T47D (cell line): ENCODE measurements at regions not wholly inside any gene's neighbourhood (a gene's known extent, or its start where the extent isn't known, plus 50 kb on each side); places are given as distances from the start of the nearest gene placed in this dataset.

Experiments used
- DNase-seq, 2 experiments: peaks; one replicate each; pipeline versions ENCODE4 v3.0.0 to v3.0.0-alpha.2; 2011 to 2012; ENCODE audit warnings: low read depth in 1 of 2, low spot score in 1 of 2
- JUND ChIP-seq: IDR thresholded peaks from 2 replicates; pipeline ENCODE4 v1.6.1; 2012; ENCODE audit warnings: low read depth
- in situ Hi-C: cut with HindIII; loops from 2 replicates; pipeline ENCODE4 v1.10.0; 2016; ENCODE audit warnings: low sequenced_read_pairs, low pct_unique_long_range_greater_than_20kb

- DNase-seq: no peak
- in situ Hi-C loops: no loop called here
- TF ChIP-seq JUND: no peak
These were observed 952.9 kb upstream of the EPHA7 start for GRCh38 chr6:94372229-94372628.

GRCh38 chr6:94367316-94367715 is 948.0 kb upstream of the EPHA7 start:
- in situ Hi-C loops: no loop called here
- no peak for DNase-seq
- TF ChIP-seq JUND: no peak

GRCh38 chr6:94362061-94362864 is 942.9 kb upstream of the EPHA7 start:
- in situ Hi-C loops: no loop called here
- DNase-seq: no peak
- TF ChIP-seq JUND: no peak

GRCh38 chr6:94361304-94362060 is 942.1 kb upstream of the EPHA7 start:
- no peak for TF ChIP-seq JUND
- in situ Hi-C loops: no loop called here
- no peak for DNase-seq

- no peak for DNase-seq
- no peak for TF ChIP-seq JUND
- in situ Hi-C loops: no loop called here
These were observed 938.1 kb upstream of the EPHA7 start for GRCh38 chr6:94357381-94357980.

GRCh38 chr6:94350833-94351232 is 931.5 kb upstream of the EPHA7 start:
- TF ChIP-seq JUND: no peak
- no peak for DNase-seq

GRCh38 chr6:94349227-94349626 is 929.9 kb upstream of the EPHA7 start:
- in situ Hi-C loops: no loop called here
- no peak for DNase-seq
- TF ChIP-seq JUND: no peak

More at GRCh38 chr6:94350833-94351232, 931.5 kb upstream of the EPHA7 start:
- in situ Hi-C loops: no loop called here

- no peak for DNase-seq
- in situ Hi-C loops: no loop called here
- no peak for TF ChIP-seq JUND
These were observed 925.5 kb upstream of the EPHA7 start for GRCh38 chr6:94344866-94345265.

GRCh38 chr6:94341173-94341572 is 921.8 kb upstream of the EPHA7 start:
- no peak for DNase-seq
- in situ Hi-C loops: no loop called here
- no peak for TF ChIP-seq JUND

- DNase-seq: peak in 1 of 2 experiments; percentile 54
- in situ Hi-C loops: no loop called here
- no peak for TF ChIP-seq JUND
These were observed 904.5 kb upstream of the EPHA7 start for GRCh38 chr6:94323853-94324252.

GRCh38 chr6:94300424-94301144 is 881.2 kb upstream of the EPHA7 start:
- DNase-seq: no peak
- no peak for TF ChIP-seq JUND
- in situ Hi-C loops: no loop called here

GRCh38 chr6:94289131-94289530 is 869.8 kb upstream of the EPHA7 start:
- peak; percentile 1 to 12 for DNase-seq
- in situ Hi-C loops: no loop called here

More at GRCh38 chr6:94289131-94289530, 869.8 kb upstream of the EPHA7 start:
- no peak for TF ChIP-seq JUND
